Sigmoid colon (tissue), 4 donors: ENCODE measurements at regions not wholly inside any gene's neighbourhood (a gene's known extent, or its start where the extent isn't known, plus 50 kb on each side); places are given as distances from the start of the nearest gene placed in this dataset.

ENCODE experiments used
- CTCF ChIP-seq, 4 experiments: fragments of 450-650 bp in 3 of 4; fragments of 200-600 bp in 1 of 4; IDR thresholded peaks; one replicate each; pipeline ENCODE4 v1.5.1; 2016 to 2019; ENCODE audit warnings: antibody characterized with exemption in 4 of 4, mild to moderate bottlenecking in 3 of 4, moderate library complexity in 2 of 4
- EP300 ChIP-seq, 4 donors: sonication (generic); formaldehyde crosslinking; IDR thresholded peaks; one replicate each; pipeline ENCODE4 v1.6.1; 2017; ENCODE audit warnings: antibody characterized with exemption in 4 of 4
- POLR2A ChIP-seq, 2 donors: fragments of 450-650 bp; IDR thresholded peaks; one replicate each; pipeline ENCODE4 v1.6.1; 2016; ENCODE audit warnings: antibody characterized with exemption in 2 of 2, mild to moderate bottlenecking in 2 of 2, moderate library complexity in 2 of 2

- no peak for TF ChIP-seq CTCF (IDR thresholded peaks at IDR 0.05)
- TF ChIP-seq EP300 (IDR thresholded peaks at IDR 0.05), result no peak
- TF ChIP-seq POLR2A (IDR thresholded peaks at IDR 0.05), result no peak
Measured at GRCh38 chr4:111605111-111605510, 540.1 kb upstream of the FAM241A start.
